A673 (cell line): ENCODE measurements at regions not wholly inside any gene's neighbourhood (a gene's known extent, or its start where the extent isn't known, plus 50 kb on each side); places are given as distances from the start of the nearest gene placed in this dataset.

Source experiments
- CTCF ChIP-seq: fragments of 300-800, 200-600 bp; sonication (generic); conservative IDR thresholded peaks from 2 replicates; pipeline ENCODE4 v1.5.1; 2017; ENCODE audit warnings: low read depth, mild to moderate bottlenecking, antibody characterized with exemption, low read length, moderate library complexity, mixed read lengths
- EZH2 ChIP-seq: fragments of 200-600 bp; sonication (generic); IDR thresholded peaks from 2 replicates; pipeline ENCODE4 v1.6.1; 2017; ENCODE audit warnings: borderline replicate concordance, low read depth, mild to moderate bottlenecking, mixed read lengths, antibody characterized with exemption, low read length; ENCODE audit not compliant: poor library complexity, severe bottlenecking

GRCh38 chrX:102067966-102068723 is 57.3 kb upstream of the TCEAL2 start:
- TF ChIP-seq CTCF (peak; percentile 65), EZH2 (no peak)
